GM12874 (cell line): ENCODE measurements at regions not wholly inside any gene's neighbourhood (a gene's known extent, or its start where the extent isn't known, plus 50 kb on each side); places are given as distances from the start of the nearest gene placed in this dataset.

Experiments used
- TF ChIP-seq, protein P1 (sequence below): IDR thresholded peaks from 2 replicates; pipeline ENCODE4 v1.5.1; 2011; ENCODE audit warnings: low read depth, mild to moderate bottlenecking, control low read depth, low read length, moderate library complexity; ENCODE audit not compliant: insufficient read depth

DNA sequence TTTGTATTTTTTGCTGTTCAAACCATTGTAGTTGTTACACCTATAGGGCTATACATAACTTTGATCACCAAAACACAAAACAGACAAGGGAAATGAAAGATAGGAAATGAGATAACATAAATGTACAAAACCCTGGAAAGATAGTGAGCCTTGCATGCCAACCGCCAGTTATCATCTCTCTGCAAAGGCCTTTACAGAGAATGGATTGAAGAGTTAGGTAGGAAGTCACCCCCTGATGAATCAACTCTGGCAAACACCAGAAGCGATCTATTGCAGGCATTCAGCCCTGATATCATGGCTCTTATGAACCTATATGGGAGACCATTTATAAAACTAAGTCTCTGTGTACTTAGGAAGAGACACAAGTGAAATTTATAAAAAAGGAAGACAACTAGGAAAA, 588.0 kb downstream of the TUSC7 start:
- TF ChIP-seq, protein P1, sequence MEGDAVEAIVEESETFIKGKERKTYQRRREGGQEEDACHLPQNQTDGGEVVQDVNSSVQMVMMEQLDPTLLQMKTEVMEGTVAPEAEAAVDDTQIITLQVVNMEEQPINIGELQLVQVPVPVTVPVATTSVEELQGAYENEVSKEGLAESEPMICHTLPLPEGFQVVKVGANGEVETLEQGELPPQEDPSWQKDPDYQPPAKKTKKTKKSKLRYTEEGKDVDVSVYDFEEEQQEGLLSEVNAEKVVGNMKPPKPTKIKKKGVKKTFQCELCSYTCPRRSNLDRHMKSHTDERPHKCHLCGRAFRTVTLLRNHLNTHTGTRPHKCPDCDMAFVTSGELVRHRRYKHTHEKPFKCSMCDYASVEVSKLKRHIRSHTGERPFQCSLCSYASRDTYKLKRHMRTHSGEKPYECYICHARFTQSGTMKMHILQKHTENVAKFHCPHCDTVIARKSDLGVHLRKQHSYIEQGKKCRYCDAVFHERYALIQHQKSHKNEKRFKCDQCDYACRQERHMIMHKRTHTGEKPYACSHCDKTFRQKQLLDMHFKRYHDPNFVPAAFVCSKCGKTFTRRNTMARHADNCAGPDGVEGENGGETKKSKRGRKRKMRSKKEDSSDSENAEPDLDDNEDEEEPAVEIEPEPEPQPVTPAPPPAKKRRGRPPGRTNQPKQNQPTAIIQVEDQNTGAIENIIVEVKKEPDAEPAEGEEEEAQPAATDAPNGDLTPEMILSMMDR, result no peak

DNA sequence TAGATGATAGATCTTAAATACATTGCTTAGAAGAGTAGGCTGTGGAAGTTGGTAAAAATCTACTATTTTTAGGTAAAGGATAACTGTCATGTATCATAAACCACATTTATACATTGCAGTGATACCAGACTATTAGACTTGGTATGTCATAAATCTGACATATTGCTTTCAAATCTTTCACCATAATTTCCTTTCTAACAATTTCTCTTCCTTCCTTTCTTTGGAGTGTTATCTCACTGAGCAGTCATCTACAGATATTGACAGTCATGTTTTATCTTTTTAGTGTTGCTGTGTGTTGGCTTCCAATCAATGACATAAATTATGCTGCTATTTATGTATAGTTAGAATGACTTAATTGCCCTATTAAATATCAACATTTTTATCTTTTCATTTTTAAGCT, 588.7 kb downstream of the TUSC7 start:
- TF ChIP-seq, protein P1, result no peak

DNA sequence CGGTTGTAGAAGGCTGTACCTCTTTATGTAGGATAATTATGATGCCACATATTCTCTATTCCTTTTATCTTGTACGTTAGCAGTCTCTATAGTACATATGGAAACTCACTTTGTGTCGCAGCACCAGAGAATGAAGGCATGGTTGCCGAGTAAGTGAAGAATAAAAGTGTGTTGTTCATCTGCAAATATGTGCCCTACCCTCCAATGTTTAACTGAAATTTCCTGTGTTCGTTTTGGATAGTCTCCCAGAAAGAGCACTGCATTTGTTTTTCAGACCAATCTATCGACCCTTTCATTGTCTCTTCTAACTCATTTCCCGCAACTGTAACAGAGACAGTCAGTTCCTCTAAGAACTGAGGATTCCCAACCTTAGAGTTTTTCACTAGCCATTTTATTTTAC, 592.8 kb downstream of the TUSC7 start:
- TF ChIP-seq, protein P1, result no peak

DNA sequence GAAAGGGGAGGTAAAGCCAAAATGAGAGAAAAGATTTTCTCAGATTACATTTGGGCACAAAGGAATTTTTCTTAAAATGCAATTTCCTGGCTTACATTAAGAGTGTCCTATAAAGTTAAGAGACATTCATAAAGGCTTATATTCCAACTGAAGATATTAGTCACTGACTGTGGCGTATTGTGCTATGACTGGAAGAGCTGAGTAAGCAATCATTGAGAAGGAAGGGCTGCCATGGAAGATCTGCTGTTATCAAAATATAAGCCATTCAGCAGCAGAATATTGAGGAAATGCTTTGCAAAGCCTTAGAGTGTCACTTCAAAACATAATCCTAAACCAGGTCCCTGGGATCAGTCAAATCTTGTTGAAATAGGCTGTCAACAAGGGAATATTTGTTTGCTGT, 593.9 kb downstream of the TUSC7 start:
- TF ChIP-seq, protein P1, result no peak

DNA sequence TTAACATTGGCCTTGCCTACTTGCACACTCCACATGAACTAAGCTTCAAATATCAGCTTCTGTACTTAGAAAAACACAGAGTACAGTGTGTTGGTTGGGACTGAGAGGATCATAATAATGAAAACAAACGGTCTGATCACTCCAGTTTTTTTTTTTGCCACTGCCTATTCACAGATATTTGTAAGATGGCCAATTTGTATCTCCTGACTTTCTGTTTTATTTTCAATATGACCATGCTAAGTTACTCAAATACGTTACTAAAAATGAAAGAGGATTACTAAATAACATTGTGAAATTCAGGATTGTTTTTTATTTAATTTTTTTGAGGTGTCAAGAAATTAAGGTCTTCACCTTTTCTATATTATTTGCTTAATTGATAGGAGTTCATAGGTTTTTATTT, 595.1 kb downstream of the TUSC7 start:
- TF ChIP-seq, protein P1, result no peak

DNA sequence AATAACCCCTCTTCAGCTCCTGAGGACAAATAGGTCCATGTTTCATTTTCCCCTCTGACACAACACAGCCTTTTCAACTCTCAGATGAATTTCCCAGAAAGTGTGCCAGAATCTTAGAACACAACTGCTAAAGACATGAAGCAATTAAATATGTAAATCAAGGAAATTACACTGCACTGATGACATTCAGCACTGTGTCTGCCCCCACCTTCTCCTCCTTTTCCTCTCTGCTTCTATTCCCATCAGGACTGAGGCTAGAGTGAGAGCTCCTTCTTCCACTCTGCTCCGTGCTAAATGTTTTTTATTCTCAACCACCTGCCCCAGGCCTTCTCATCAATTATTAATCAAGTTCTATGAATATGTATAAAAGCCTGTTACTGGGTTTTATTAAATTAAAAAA, 596.1 kb downstream of the TUSC7 start:
- TF ChIP-seq, protein P1, result no peak

DNA sequence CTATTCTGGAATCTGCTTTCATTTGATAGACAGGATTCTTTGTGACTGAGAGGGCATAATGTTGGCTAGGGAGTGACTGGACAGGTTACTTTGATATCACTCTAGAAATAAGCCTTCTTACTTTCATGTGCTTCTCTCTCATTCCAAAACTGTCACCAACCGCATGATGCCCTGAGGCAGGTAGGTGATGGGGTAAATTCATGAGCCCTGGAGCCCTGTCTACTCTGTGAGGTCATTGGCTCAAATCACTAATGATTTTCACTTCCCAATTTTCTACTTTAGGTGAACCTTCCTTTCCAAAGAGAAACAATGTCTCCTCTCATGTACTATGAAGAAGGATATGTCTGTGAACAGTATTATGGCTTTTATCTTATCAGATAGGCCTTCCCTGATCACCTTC, 596.7 kb downstream of the TUSC7 start:
- TF ChIP-seq, protein P1, result no peak

DNA sequence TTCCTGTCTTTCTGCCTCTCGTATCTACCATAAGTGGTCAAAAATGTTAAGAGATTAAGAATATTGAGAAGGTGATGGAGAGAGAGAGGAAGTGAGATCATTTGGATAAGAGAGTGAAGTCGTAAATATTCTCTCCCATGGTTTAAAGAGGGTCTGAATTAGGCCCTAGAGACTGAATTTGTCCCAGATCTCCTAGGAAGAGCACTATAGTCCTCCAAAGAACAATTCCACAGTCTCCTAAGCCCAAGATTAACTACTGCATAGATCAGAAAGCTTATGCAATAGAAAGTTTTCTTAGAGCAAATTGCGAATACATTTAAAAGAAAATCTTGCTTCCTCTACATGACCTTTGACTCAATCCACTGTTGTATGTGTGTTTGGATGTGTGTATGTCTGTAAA, 598.8 kb downstream of the TUSC7 start:
- TF ChIP-seq, protein P1, result no peak
